GM21576 (cell line): ENCODE measurements at regions not wholly inside any gene's neighbourhood (a gene's known extent, or its start where the extent isn't known, plus 50 kb on each side); places are given as distances from the start of the nearest gene placed in this dataset.

Experiments
- ATAC-seq: cut with Tn5 transposase; IDR thresholded peaks from one replicate; pipeline ENCODE4 v1.9.1; 2021; ENCODE audit warnings: mild to moderate bottlenecking, moderate library complexity; ENCODE audit not compliant: unreplicated experiment

DNA sequence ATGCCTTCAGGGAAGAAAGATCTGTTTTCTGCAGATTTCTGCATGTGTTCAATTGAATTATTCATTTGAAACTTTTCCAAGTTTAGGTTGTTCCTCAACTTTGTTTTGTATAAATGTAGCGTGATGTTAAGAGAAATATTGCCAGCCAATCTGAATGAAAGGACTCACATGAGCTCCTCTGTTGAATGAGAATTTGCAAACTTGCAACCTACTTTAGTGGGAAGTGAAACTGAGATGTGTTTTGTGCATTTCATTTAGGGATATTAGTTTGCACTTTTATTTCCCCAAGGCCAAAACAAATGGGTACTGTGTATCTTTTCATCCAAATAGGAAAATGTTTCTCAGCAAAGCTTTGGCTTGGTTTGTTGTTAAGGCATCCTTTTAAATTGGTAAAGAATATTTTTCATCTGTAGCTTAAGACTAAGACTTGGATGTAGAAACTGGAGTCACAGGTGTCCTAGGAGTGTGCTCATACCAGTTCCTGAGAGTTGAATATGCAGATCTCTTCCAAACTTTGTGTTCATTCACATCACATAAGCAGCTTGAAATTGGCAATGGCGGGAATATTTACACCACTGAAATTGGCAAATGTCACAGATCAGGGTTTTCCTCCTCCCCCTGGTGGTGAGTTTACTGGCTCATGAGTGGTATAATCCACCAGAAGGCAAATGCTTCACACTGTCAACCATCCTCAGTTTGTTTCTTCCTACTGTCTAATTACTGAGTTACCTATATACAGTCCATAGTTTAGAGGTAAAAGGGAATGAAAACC, 193.6 kb upstream of the BANK1 start:
- ATAC-seq, result peak; percentile 73

DNA sequence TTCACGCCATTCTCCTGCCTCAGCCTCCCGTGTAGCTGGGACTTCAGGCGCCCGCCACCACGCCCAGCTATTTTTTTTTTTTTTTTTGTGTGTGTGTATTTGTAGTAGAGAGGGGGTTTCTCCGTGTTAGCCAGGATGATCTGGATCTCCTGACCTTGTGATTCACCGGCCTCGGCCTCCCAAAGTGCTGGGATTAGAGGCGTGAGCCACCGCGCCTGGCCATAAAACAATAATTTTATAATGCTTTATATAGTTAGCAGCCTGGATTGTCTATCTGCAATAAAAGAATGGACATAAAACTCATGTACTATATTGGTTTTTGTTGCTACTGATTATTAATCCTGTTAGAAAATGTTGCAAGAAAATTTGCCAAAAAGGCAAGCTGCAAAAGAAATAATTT, 195.9 kb upstream of the BANK1 start:
- ATAC-seq, result no peak

DNA sequence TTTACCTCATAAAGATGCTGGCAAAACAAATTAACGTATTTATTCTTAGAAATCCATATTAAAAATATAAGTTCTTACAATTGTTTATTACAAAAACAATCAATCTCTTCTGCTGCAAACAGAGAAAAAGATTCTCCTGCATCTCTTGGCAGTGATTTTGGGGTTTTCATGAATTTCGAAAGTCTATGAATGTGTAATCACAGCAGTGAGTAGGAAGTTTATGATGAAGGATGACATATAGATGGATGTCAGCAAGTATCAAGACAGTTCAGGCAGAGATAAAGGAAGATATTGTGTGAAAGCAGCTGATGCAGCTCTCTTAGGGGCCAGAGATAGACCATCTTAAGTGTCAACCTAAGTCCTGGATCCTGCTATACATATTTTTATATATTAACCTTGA, 196.9 kb upstream of the BANK1 start:
- no peak for ATAC-seq

DNA sequence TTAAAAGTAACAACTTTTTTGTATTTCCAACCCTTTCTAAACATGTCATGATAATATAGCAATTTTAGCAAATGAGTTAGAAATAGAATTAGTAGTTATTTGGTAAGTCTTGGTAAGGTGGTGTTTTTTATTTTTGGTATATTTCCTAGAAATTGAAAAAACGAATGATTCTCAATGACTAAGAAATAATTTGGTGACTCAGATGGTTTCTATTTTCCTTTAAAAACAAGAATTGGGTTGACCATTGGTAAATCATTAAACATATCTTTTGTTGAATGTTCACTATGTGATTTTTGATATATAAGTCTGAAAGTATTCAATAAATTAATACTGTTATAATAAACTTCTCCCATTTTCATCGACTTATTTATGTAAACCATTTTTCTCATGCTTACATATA, 206.2 kb upstream of the BANK1 start:
- ATAC-seq, result no peak

DNA sequence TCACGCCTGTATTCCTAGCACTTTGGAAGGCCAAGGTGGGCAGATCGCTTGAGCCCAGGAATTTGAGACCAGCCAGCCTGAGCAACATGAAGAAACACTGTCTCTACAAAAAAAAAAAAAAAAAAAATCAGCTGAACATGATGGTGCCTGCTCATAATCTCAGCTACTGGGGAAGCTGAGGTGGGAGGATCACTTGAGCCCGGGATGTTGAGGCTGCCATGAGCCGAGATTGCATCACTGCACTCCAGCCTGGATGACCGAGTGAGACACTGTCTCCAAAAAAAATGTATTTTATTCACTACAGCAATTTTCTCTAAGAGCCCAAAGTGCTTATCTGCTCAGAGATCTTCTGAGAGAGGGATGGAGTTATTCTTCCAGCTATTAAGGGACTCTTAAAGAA, 215.8 kb upstream of the PPP3CA start:
- no peak for ATAC-seq

DNA sequence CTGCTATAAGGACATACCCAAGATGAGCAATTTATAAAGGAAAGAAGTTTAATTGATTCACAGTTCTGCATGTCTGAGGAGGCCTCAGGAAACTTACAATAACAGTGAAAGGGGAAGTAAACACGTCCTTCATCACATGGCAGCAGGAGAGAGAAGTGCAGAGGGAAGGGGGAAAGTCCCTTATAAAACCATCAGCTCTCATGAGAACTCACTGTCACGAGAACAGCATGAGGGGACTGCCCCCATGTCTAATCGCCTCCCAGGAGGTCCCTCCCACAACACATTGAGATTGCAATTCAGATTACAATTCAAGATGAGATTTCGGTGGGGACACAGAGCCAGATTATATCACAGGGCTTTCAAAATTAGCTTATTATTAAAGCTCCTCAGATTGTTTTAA, 209.5 kb upstream of the PPP3CA start:
- ATAC-seq, result no peak

DNA sequence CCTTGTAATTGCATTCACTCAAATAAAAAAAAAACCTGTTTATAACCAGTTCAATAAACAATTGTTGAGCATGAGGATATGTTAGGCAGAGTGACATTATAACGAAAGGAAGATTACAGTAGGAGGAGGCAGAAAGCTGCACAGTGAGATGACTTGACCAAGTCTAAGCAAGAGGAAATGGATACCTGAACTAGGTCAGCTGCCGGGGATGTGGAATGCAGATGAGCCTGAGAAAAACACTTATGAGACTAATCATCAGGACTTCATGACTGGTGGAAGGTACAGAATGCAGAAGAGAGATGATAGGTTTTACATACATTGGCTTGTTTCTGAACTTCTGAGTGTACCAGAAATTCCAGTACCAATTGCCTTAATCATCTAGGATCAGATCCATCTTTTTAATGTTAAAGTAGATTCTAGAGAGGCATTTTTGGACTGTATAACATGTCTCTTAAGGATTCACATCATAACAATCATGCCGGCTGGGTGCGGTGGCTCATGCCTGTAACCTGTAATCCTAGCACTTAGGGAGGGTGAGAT, 208.1 kb upstream of the PPP3CA start:
- ATAC-seq, result no peak

DNA sequence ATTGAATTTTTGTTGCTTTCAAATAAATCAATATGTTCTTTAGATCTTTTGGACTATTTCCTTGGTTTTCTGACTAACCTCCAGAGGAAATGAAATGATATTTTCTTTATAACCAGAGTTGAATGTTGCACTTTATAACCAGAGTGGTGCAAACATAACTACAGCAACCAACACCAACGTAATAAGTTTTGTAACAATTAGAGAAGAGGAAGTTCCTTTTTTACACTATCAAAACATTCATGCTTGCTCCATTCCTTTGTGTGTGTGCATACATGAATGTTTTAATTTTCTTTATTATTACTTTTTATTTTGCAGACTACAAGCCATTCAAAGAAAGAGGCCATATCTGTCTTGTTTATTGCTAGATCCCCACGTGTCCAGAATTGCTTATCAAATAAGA, 193.0 kb upstream of the PPP3CA start:
- no peak for ATAC-seq

DNA sequence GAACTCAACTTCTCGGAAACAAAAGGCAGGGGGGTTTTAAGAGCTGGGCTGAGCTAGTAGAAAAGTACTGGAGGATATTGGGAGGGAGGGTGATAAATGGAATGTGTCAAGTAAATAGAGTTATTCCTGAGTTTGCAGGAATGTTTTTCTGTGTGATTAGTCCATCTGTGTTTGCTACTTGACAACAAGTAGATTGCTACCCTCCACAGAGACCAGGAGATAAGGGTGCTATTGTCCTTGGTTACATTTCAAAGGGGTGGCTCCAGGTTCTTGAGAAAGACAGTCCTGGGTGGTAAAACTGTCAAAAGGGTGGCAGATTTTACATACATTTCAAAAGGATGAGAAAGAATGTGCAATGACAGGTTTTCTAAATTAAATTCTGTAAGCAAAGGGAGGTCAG, 181.2 kb upstream of the PPP3CA start:
- no peak for ATAC-seq

DNA sequence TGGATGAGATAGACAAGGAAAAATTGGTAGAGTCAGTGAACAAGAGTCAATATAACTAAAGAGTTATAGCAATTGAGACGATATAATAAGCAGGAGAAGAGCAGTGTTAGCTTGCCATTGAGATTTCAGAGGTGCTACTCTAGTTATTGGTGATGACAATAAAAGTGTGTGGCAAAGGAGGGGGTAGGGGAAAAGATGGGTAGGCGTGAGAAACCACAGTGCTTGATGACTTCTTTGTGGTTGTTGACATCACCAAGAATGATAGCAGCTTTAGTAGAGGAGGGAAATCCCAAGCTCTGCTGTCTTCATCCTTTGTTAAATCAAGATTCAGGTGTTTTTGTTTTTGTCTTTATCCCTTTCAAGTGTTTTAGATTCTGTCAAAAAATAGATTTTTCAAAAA, 179.9 kb upstream of the PPP3CA start:
- peak; percentile 92 for ATAC-seq

DNA sequence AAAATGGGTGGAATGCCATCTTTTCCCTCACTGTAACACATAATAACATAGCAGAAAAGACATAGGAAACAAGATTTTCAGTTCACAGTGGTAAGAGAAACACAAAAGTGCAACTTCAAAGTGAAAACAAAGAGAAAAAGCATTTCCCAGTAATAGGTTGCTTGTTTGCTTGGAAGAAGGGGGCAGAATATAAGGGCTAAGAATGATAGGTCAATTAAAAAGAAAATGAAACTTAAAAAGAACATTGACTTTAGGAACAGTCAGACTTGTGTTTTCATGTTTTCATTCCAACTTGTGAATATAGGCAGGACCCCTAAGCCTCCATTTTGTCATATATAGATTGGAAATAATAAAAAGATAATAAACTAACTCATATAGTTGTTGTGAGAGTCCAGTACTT, 168.2 kb upstream of the PPP3CA start:
- ATAC-seq, result no peak

DNA sequence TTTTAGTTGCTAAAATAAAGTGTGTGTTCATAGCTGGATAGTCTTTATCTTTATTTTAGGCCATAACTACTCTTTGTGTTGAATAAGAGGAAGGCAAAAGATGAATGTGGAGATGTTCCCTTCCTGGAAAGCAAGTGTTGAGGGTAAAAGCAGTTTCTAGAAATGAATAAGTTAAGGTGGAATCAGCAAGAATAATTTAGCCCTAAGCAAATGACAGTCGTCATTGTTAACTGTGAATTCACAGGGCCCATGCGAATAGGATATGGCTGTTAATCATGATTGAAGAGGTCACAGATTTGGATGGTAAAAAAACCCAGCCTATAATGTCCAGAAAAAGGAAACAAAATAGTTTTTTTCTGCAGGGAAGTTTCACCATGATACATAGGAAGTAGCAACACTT, 167.8 kb upstream of the PPP3CA start:
- no peak for ATAC-seq

DNA sequence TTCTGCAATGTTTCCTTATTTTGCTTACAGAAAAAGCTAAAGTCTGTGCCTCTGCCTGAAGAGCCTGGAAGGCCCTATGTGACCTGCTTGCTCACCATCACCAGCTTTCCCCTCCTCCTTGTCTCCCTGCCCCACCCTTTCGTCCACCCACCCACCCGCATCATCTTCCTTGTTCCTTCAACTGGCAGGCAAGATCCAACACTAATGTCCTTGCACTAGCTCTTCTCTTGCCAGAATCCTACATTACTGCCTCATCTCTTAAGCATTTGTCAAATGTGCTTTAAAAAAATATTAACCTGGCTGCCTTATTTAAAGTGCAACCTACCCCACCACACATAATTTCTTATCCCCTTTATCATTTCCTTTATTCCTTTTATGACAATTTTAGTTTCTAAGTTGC, 165.1 kb upstream of the PPP3CA start:
- ATAC-seq, result no peak

DNA sequence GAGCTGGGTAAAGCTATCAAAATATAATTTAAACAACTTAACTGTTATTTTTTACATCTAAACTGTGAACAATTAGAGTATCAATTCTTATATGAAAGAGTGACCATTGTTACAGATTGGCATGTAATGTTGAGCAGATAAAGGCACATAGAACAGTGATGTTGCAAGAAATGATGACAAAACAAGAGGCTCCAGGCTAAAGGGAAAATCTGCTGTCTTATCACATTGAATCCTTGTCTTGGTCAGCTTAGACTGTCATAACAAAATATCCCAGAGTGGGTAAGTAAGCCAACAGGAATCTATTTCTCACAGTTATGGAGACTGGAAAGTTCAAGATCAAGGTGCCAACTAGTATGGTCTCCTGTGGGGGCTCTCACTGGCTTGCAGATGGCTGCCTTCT, 154.1 kb upstream of the PPP3CA start:
- ATAC-seq, result no peak

DNA sequence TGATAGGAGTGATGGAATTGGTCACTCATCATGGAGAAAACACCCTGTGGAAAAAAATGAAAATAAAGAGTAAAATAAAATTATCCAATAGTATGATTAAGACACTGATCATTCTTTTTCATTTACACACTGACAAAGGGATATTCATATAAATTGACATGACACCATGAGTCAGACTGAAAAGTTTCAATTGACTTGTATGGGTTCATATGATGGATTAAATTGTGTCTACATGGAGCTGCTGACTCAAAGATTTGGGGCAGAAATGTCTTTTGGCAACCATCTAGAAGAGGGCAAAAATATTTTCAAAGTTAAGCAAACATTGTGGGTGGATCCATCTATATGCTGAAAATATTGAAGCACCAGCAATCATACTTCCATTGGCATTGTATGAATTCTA, 153.4 kb upstream of the PPP3CA start:
- ATAC-seq, result no peak

DNA sequence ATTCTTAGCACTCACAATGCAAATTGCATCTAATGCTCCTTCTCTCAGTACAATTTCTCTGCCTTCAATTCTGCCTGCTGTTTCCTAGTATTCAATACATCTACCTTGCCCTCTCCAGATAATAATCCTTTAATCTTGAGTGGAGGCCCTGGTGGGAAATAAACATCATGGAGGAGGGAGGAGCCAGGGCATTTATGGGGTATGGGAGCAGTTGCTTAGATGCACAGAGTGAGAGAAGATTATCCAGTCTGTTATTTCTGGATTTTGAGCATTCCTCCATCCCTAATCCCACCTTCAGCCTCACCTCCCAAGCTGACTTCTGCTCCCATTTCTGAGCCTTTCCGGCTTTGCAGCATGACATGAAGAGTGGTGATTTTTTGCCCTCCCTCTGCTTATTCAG, 127.9 kb upstream of the PPP3CA start:
- ATAC-seq, result no peak

DNA sequence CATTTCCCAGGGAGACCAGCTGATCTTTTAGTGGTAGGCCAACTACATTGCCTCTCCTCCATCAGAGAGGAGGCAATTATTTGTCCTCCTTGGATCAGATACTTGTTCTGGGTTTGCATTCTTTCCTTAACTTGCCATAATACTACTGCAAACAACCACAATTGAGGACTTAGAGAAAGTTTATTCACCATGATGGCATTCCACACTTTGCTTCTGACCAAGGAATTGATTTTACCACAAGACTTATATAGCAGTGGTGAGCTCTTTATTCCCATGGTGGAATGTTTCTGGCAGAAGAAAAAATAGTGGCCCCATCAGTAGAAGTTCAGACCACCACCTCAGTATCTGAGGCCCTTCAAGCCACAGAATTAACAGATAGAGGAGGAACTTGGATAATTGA, 123.9 kb upstream of the PPP3CA start:
- ATAC-seq, result no peak

DNA sequence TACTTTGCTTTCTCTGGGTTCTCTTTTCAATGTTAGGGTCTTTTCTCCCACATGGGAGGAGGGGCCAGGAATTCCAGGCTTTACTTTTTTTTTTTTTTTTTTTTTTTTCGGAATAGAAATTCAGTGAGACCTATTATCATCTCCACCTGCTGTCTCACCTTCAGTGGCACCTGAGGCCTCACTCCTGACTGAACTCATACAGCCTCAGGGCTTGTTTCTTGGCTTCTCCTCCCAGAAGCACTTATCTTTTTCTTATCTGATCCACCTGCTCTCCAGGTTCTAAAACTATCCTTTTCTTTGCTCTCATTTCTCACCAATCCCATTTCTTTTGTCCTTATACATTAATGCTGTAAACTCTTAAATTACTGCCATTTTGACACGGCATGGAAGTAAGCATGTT, 117.3 kb upstream of the PPP3CA start:
- no peak for ATAC-seq

DNA sequence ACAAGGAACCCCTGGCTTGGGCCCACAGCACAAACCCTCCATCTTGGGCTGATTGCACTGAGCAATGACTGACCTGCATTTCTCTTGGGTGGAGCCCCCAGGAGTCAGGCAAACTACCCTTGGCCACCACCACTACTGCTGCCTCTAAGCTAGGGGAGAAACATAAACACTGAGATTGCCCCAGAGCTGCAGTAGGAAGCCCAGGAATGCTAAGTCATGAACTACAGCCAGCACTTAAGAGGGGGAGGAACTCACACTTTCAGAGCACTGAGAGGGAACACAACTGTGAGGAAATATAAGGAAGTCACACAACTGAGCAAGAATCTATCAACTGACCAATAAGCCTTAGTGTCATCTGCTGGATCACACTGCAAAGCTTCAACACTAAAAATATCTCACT, 111.6 kb upstream of the PPP3CA start:
- ATAC-seq, result no peak

DNA sequence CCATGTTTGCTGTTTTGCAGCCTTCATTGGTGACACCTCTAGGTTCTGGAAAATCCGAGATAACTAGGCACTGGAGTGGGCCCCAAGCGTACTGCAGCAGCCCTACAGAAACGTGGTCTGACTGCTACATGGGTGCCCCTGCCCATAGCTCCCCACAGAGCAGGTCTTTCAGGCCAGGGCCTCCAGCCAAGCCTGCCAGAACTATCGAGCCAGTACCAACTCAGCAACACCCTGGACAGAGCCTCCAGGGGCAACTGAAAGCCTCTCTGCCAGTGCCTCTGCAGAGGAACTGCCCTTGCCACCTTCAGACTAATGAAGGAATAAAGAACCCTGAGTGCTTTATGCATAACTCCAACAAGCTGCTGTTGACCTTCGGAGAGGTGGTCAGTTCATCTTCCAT, 111.1 kb upstream of the PPP3CA start:
- ATAC-seq, result no peak

DNA sequence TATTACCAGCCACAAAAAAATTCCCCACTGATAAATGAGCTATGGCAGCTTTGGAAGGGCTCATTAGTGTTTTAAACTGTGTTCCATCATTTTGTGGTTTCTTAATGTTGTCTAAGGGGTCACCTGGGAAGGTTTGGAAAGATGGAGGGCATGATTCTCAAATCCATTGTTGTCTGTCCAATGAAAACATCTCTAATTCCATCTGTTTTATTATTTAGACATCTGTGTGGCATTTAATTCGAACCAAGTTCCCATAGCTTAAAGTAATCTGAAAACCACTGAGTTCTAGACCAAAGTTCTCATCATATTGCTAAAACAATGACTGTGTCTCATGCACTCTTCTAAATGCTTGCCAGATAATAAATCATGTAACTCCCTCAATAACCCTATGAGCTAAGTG, 103.8 kb upstream of the PPP3CA start:
- no peak for ATAC-seq

DNA sequence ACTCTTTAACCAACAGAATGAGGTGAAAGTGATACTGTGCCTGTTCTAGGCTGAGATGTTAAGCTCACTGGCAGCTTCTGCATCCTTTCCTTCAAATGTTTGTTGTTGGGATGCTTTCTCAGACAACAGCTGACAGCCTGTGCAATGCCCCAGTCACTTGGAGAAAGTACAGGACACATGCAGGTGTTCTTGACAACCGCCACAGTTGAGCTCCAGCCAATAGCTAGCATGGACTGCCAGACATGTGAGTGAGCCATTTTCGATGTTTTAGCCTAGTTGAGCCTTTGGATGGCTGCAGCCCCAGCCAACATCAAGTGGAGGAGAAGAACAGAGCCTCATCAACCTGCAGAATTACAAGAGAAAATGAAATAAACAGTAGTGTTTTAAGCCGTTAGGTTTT, 94.1 kb upstream of the PPP3CA start:
- no peak for ATAC-seq

DNA sequence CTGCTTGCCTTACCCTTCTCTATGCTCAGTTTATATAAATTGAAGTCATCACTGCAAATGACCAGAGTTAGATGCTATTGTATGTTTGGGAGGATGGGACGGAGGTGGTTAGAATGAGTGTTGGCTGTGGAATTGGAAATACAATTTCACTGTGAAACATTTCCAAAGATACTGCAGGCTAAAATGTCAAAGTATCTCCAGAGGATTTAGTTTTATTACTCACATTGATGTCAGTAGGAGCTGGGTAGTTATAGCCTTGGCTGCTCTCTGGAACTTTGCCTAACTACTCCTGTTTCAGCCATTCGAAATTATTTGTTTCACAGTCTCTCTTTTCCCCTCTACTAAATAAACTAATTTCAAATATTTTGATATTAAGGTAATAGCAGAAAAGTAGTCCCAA, 92.6 kb upstream of the PPP3CA start:
- ATAC-seq, result no peak
